ENCODE measurements at regions not wholly inside any gene's neighbourhood (a gene's known extent, or its start where the extent isn't known, plus 50 kb on each side); places are given as distances from the start of the nearest gene placed in this dataset.

DNA sequence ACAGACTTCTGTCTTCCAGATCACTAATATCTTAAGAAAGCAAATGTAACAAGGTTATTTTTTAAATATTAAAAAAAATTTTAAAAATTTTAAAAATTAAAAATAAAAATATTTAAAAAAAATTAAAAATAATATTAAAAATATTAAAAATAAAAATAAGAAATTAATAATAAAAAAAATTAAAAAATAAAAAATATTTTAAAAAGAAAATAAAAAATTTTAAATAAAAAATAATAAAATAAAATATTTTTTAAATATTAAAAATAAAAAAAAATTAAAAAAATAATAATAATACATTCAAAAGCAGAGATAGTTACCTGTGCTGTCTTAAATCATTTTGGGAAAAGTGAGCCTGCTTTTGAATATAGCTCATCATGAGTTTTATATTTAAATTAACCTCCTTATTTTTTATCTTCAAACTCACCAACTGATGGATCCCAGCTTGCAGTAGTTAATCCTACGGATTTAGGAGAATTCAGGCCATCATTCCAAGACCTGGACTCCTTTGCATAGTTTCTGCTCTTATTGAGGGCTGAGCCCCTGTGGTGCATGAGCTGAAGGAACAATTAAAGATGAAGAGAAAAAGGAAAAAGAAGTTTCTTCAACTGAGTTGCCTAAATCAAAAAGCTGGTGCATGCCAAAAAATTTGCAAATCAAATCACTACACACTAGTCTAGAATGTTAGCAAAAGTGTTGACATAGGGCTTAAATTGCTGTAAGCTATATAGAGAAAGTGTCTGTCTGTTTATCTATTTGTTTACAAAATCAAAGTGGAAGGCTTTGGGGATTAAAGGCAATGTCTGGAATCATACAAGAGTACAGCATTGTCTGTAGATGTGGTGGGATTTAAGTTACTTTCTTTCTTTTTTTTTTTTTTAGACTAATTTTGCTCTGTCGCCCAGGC, 50.5 kb upstream of the ZNF438 start:
- DNase-seq = no peak

- no peak for DNase-seq
Measured at GRCh38 chr10:31083765-31084184, 52.1 kb upstream of the ZNF438 start.

DNA sequence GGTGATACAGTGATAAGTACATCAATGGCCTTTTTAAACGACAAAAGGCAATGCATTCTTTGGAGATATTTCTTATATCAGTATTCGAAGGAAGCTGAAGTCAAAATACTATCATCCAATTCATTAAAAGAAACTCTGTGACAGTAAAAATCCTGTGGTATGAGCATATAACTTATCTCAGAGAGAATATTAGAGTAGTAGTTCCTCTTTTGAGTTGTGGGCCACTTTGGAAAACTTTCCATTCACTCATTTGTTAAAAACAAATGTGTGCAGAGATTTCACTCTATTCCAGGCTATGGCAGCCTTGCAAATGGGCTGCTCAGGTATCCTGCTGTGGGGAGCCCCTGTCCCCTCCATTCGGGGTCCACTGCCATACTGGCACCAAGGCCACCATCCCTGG, 55.3 kb upstream of the ZNF438 start:
- DNase-seq = no peak

DNA sequence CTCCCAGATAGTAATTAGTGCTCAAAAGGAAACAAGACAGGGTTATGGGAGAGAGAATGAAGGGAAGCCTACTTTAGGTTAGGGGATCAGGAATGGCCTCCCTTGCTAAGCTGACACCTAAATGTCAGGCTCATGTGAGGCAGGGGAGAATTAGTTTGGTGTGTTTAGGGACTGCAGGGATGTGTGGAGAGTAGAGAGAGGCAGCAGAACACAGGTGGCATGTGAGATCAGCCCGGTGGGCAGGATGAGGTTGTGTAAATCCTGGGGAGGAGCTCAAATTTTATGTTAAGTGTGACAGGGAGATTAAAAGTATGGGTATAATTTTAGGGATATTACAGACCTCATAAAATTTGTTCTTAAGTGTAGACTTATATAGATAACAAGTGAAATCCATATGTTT, 56.2 kb upstream of the ZNF438 start:
- DNase-seq = no peak

DNA sequence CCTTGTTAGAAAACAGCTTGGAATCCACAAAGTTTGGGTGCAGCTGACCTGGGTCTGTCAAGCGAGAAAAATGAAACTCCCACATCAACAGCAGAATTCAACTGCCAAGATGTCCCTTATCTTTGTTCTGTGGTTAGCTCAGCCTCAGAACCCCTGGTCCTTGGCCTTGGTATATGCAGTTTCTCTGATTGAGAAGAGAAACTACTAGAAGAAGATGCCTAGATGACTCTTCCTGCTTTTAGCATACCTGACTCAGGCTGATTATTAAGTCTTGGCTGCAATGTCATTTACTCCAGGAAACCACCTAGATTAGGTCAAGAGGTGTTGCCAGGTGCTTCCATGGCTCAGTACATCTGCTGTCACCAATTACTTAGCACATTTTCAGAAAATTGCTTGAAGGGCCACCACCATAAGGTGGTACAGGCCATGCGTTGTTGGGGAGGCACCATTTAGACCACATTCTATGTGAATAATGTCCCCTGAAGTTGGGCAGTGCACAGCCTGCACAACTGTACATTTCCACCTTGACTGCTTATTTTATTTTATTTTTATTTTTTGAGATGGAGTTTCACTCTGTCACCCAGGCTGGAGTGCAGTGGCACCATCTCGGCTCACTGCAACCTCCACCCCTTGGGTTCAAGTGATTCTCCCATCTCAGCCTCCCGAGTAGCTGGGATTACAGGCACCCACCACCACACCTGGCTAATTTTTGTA, 59.4 kb upstream of the ZNF438 start:
- DNase-seq = no peak

GRCh38 chr10:31095677-31096560, 64.3 kb upstream of the ZNF438 start:
- no peak for DNase-seq

- no peak for DNase-seq
Measured at GRCh38 chr10:31098046-31098445, 66.4 kb upstream of the ZNF438 start.

GRCh38 chr10:31099094-31099493, 67.4 kb upstream of the ZNF438 start:
- no peak for DNase-seq

DNA sequence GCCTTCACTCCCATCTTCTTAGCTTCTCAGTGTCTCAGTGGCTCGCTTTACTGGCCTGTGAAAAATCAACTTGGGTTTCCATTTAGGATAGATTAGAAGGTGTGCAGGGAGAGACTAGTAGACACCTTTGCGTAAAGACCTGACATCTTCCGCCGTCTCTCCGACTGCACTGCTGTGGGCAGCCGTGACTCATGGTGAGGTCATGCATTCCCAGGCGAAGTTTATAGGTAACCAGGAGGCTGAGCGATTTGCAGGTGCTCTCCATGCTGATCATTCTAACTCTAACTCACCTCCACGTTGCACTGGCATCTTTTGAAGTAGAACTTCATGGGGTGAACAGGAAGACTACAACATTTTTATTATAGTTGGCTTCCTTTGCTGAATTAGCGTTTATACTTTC, 68.0 kb upstream of the ZNF438 start:
- DNase-seq = no peak

DNA sequence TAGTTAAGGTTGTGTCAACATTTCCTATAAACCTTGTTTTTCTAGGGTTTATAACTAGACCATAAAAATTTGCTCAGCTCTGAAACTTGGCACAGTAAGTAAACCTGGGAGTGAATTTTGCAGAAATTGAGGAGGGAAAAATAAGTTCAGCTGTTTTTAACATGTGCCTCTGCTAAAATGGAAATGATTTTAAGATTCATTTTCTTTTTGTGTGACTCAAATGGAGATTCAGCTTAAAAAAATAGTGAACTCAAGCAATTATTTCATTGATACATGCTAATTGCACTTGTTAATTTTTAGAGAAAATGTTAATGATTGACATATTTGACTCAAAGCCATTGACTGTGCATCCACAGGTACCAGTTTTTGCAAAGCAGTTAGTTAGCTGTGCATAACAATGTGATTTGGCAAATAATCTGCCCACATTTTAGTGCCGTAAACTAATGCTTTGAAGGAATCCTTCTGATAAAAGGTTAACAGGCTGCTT, 68.5 kb upstream of the ZNF438 start:
- DNase-seq = no peak

DNA sequence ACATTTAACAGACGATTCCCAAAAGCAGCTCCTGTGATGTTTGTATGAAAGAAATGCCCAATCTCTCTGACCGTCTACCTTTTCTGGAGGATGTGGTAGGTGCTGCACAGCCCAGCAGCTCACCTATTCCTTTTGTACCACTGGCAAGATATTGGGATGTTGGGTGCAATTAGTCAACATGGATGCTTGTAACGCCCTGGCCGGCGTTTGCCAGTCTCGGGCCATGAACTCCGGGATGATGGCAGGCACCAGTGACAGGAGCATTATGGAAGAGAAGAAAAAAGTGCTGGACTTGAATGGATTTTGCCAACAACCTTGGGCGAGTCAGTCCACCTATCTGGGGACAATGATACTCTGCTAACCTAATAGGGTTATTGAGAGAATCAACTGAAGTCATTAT, 69.0 kb upstream of the ZNF438 start:
- DNase-seq = no peak

GRCh38 chr10:31101123-31101522, 69.5 kb upstream of the ZNF438 start:
- DNase-seq = no peak

DNA sequence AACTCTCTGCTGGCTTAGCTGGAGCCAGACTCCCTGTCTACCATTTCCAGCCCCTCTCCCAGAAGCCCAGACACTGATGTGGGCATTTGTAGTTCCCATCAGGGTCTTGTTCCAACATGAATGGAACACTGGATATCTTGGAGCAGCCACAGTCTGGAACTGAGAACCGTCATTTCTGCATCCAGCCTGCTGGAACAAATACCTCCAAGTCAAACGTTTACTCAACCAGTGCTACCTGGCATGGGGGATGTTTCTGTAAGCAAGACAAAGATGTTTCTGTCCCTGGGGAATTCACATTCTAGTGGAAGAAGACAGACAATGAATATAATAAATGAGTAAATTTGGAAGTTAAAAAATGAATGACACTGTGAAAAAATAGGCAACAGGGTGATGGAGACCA, 70.8 kb upstream of the ZNF438 start:
- no peak for DNase-seq

- DNase-seq = no peak
Measured at GRCh38 chr10:31103112-31103511, 71.4 kb upstream of the ZNF438 start.

DNA sequence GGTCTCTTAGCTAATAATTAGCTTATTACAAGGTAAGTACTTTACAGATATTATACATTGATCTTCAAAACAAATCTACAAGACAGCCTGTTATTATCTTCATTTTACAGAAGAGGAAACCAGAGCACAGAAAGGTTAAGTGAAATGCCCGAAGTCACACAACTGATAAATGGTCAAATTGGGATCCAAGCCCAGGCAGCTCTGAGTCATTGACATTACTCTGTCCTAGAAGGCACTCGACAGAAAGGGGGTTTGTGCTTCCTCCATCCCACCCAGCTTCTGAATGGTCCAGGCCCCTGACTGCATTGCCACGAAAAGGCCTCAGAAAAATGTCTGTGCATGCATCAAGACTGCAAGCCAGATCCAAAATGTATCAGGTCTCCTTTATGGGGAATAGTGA, 81.3 kb upstream of the ZNF438 start:
- DNase-seq = no peak

GRCh38 chr10:31116226-31116625, 84.6 kb upstream of the ZNF438 start:
- no peak for DNase-seq

GRCh38 chr10:31118556-31118955, 86.9 kb upstream of the ZNF438 start:
- DNase-seq = no peak

DNA sequence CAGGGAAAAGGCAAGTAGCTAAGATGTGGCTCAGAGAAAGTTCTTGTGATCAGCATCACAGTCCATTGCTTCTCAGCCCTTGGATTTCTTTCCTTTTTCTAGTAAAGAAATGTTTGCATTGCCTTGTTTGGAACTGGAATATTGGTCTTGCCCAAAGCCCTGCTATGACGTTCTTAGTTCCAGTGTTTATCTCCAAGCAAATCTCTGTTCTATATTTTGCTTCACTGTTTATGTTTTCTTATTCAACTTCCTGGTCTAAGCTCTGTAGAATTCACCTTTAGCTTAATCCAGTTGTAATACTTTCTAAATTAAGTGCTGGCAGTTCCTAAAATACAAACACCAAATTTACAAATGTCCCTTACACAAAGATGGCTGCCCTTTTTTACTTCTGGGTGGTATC, 88.7 kb upstream of the ZNF438 start:
- no peak for DNase-seq

- no peak for DNase-seq
Measured at GRCh38 chr10:31120961-31121685, 89.5 kb upstream of the ZNF438 start.

GRCh38 chr10:31121757-31122577, 90.3 kb upstream of the ZNF438 start:
- DNase-seq = no peak

DNA sequence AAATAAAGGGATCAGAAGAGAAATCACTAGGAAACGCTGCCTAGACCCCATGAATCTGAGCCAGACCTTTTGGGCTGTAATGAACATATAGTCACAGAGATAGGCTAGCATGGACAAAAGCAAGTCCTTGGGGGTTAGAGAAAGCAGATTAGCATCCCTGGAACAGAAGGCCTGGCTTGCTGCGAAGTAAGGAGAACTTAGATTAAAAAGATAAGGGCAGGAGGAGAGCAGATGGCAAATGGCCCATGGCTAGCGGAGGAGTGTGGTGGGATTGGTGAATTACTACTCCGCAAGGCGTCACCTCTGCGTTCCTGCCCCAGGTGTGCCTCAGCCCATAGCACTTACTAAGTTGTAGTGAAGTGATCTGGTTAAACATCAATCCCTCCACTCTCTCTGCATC, 92.3 kb upstream of the ZNF438 start:
- no peak for DNase-seq

- DNase-seq = no peak
Measured at GRCh38 chr10:31124852-31125251, 93.2 kb upstream of the ZNF438 start.
